Gastrocnemius medialis (tissue), 4 donors: ENCODE measurements at regions not wholly inside any gene's neighbourhood (a gene's known extent, or its start where the extent isn't known, plus 50 kb on each side); places are given as distances from the start of the nearest gene placed in this dataset.

ENCODE experiments used
- ATAC-seq, 2 donors: fragments of 150-250 bp; one replicate each; pipeline ENCODE4 v1.9.1; 2016
- DNase-seq, 2 donors: peaks; one replicate each; pipeline ENCODE4 v3.0.0-alpha.2; 2019
- H3K27ac ChIP-seq, 4 donors: fragments of 200-600 bp; sonication (generic); 1 replicate in 1 of 4; 2 replicates in 3 of 4; pipeline ENCODE4 v1.5.1; 2016 to 2018; ENCODE audit warnings: mild to moderate bottlenecking in 2 of 4, moderate library complexity in 1 of 4
- H3K27me3 ChIP-seq, 3 donors: fragments of 200-600 bp; sonication (generic) in 2 of 3; 1 replicate in 1 of 3; 2 replicates in 2 of 3; pipeline versions ENCODE4 v1.5.1 to v1.6.0; 2016 to 2019; ENCODE audit warnings: mild to moderate bottlenecking in 1 of 3, moderate library complexity in 1 of 3
- H3K36me3 ChIP-seq, 2 donors: fragments of 200-600 bp; sonication (generic) in 1 of 2; one replicate each; pipeline ENCODE4 v1.5.1; 2017 to 2018
- H3K4me1 ChIP-seq, 2 donors: fragments of 200-600 bp; sonication (generic) in 1 of 2; one replicate each; pipeline ENCODE4 v1.5.1; 2016 to 2017; ENCODE audit warnings: mild to moderate bottlenecking in 2 of 2
- H3K4me3 ChIP-seq, 4 donors: fragments of 200-600 bp; sonication (generic) in 3 of 4; 1 replicate in 1 of 4; 2 replicates in 3 of 4; pipeline ENCODE4 v1.5.1; 2016 to 2019; ENCODE audit warnings: mild to moderate bottlenecking in 2 of 4
- H3K9me3 ChIP-seq, 3 donors: fragments of 200-600 bp; sonication (generic) in 2 of 3; 1 replicate in 1 of 3; 2 replicates in 2 of 3; pipeline ENCODE4 v1.5.1; 2016 to 2019
- CTCF ChIP-seq, 5 experiments: fragments of 450-650 bp in 3 of 5; fragments of 200-600 bp in 2 of 5; sonication (generic) in 2 of 5; IDR thresholded peaks in 4 of 5; conservative IDR thresholded peaks in 1 of 5; 1 replicate in 4 of 5; 2 replicates in 1 of 5; pipeline ENCODE4 v1.5.1; 2016 to 2019; ENCODE audit warnings: antibody characterized with exemption in 5 of 5, mild to moderate bottlenecking in 3 of 5, moderate library complexity in 3 of 5
- POLR2A ChIP-seq, 2 donors: fragments of 450-650 bp; IDR thresholded peaks; one replicate each; pipeline ENCODE4 v1.6.1; 2017; ENCODE audit warnings: antibody characterized with exemption in 2 of 2, mild to moderate bottlenecking in 2 of 2, moderate library complexity in 2 of 2
- in situ Hi-C, 4 donors: fragments of 200-750 bp; cut with MboI; loops; one replicate each; pipeline versions ENCODE4 v1.15.0 to v1.8.0; 2017; ENCODE audit warnings: low sequenced_read_pairs in 4 of 4
- intact Hi-C: fragments of 100-400 bp; cut with DNase I; formaldehyde crosslinking; loops from one replicate; pipeline ENCODE4 v1.15.1; 2023; ENCODE audit warnings: low total_unique reads

DNA sequence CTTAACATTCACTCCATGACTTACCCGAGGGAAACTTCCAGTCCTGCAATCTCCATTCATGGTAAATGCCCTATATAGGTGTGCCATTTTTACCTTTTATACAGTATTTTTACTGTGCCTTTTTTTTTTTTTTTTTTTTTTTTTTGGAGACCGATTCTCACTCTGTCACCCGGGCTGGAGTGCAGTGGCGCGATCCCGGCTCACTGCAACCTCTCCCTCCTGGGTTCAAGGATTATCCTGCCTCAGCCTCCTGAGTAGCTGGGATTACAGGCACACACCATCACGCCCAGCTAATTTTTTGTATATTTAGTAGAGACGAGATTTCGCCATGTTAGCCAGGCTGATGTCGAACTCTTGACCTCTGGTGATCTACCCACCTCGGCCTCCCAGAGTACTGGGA is 124.4 kb upstream of the PLPPR4 start:
- intact Hi-C loops (no loop called here), in situ Hi-C loops (no loop called here)
- Histone ChIP-seq H3K36me3 (no peaks in the 10 kb centered on the region), H3K9me3 (no peaks in the 10 kb centered on the region), H3K4me3 (no peak overlapping the region), H3K4me1 (no peaks in the 10 kb centered on the region), H3K27me3 (no peaks in the 10 kb centered on the region), H3K27ac (no peak overlapping the region)
- ATAC-seq (no peak), DNase-seq (no peak)
- TF ChIP-seq CTCF (IDR thresholded peaks at IDR 0.05 in 4 of 5, conservative IDR thresholded peaks at IDR 0.05 in 1 of 5), result no peak
- TF ChIP-seq POLR2A (IDR thresholded peaks at IDR 0.05), result no peak

DNA sequence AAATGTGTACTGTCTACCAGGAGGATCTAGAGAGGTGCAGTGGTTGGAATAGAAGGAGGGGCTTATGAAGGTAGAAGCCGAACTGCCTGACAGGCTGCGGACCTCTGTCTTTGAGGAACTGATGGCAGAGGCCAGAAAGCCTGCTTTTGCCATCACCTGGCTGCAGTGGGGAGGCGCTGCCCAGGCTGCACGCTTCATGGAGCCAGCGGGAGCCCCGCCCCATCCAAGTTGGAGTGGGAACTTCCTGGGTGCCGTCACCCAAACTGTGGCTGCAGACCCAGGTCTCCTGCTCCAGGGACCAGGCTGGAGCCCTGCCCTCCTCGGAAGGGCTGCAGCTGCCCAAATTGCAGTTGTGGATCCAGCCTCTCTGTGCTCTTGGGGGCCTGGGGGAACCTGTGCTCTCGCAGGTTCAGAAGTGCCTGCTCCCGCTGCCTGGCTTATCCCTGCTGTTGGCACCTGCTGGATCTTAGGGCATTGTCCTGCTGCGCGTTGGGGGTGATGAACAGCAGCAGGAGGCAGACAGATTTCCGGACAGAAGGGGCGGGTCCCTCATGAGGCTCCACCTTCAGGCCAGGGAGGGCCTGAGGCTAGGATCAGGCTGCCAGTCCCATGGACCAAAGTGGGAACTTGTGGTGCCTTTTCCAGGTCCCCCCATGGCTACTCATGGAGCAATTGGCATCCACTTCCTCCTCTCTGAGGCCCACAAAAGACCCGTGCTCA is 118.0 kb upstream of the PLPPR4 start:
- in situ Hi-C loops, result no loop called here
- DNase-seq, result no peak
- ATAC-seq, result no peak

GRCh38 chr1:99149952-99150351 is 114.3 kb upstream of the PLPPR4 start:
- Histone ChIP-seq H3K4me1 (no peaks in the 10 kb centered on the region), H3K4me3 (no peak overlapping the region), H3K36me3 (no peaks in the 10 kb centered on the region), H3K27me3 (no peaks in the 10 kb centered on the region), H3K9me3 (no peaks in the 10 kb centered on the region), H3K27ac (no peak overlapping the region)
- ATAC-seq (no peak), DNase-seq (no peak)
- intact Hi-C loops (no loop called here), in situ Hi-C loops (no loop called here)
- no peak for TF ChIP-seq POLR2A (IDR thresholded peaks at IDR 0.05)
- no peak for TF ChIP-seq CTCF (IDR thresholded peaks at IDR 0.05 in 4 of 5, conservative IDR thresholded peaks at IDR 0.05 in 1 of 5)

More for the DNA sequence above, 118.0 kb upstream of the PLPPR4 start:
- Histone ChIP-seq H3K9me3 (no peaks in the 10 kb centered on the region), H3K27ac (no peak overlapping the region), H3K4me3 (no peak overlapping the region), H3K4me1 (no peaks in the 10 kb centered on the region), H3K27me3 (no peaks in the 10 kb centered on the region), H3K36me3 (no peaks in the 10 kb centered on the region)
- TF ChIP-seq CTCF (IDR thresholded peaks at IDR 0.05 in 4 of 5, conservative IDR thresholded peaks at IDR 0.05 in 1 of 5) (no peak), POLR2A (IDR thresholded peaks at IDR 0.05) (no peak)
- intact Hi-C loops, result no loop called here

- Histone ChIP-seq H3K36me3 (no peaks in the 10 kb centered on the region), H3K27ac (no peak overlapping the region), H3K4me1 (no peaks in the 10 kb centered on the region), H3K27me3 (no peaks in the 10 kb centered on the region), H3K4me3 (no peak overlapping the region), H3K9me3 (no peaks in the 10 kb centered on the region)
- ATAC-seq (no peak), DNase-seq (no peak)
- TF ChIP-seq CTCF (IDR thresholded peaks at IDR 0.05 in 4 of 5, conservative IDR thresholded peaks at IDR 0.05 in 1 of 5) (no peak), POLR2A (IDR thresholded peaks at IDR 0.05) (no peak)
- intact Hi-C loops, result no loop called here
- in situ Hi-C loops, result no loop called here
Observed at GRCh38 chr1:99152132-99152531, 112.2 kb upstream of the PLPPR4 start.

- intact Hi-C loops, result no loop called here
Observed at GRCh38 chr1:99163671-99164070, 100.6 kb upstream of the PLPPR4 start.

More at GRCh38 chr1:99163671-99164070, 100.6 kb upstream of the PLPPR4 start:
- H3K27ac ChIP-seq, result no peak overlapping the region
- H3K4me3 ChIP-seq, result no peak overlapping the region
- H3K36me3 ChIP-seq, result no peaks in the 10 kb centered on the region
- no peak for TF ChIP-seq CTCF (IDR thresholded peaks at IDR 0.05 in 4 of 5, conservative IDR thresholded peaks at IDR 0.05 in 1 of 5)
- TF ChIP-seq POLR2A (IDR thresholded peaks at IDR 0.05), result no peak
- H3K9me3 ChIP-seq, result no peaks in the 10 kb centered on the region
- no peaks in the 10 kb centered on the region for H3K4me1 ChIP-seq
- peaks cover 0 to 3% (median 0%) of the 10 kb centered on the region in 3 donors for H3K27me3 ChIP-seq
- DNase-seq (no peak), ATAC-seq (no peak)
- in situ Hi-C loops, result no loop called here
